Mesothelial cell of epicardium (in vitro differentiated cells): ENCODE measurements at regions not wholly inside any gene's neighbourhood (a gene's known extent, or its start where the extent isn't known, plus 50 kb on each side); places are given as distances from the start of the nearest gene placed in this dataset.

ENCODE experiments used
- DNase-seq, 2 experiments: peaks; one replicate each; pipeline ENCODE4 v3.0.0; 2021; ENCODE audit warnings: low spot score in 2 of 2; ENCODE audit not compliant: unreplicated experiment in 2 of 2
- H3K27ac Mint-ChIP-seq: 2 replicates; pipeline ENCODE4 v1.8.0; 2021; ENCODE audit warnings: mixed read lengths
- H3K27me3 Mint-ChIP-seq: 2 replicates; pipeline ENCODE4 v1.8.0; 2021; ENCODE audit warnings: low read depth, mixed read lengths
- H3K36me3 Mint-ChIP-seq: 2 replicates; pipeline ENCODE4 v1.8.0; 2021; ENCODE audit warnings: mixed read lengths
- H3K4me1 Mint-ChIP-seq: 2 replicates; pipeline ENCODE4 v1.8.0; 2021; ENCODE audit warnings: mixed read lengths
- H3K4me3 Mint-ChIP-seq: 2 replicates; pipeline ENCODE4 v1.8.0; 2021; ENCODE audit warnings: mild to moderate bottlenecking, moderate library complexity, mixed read lengths
- H3K9me3 Mint-ChIP-seq: 2 replicates; pipeline ENCODE4 v1.8.0; 2021; ENCODE audit warnings: mixed read lengths
- CTCF ChIP-seq: fragments of 200-600 bp; sonication (generic); IDR thresholded peaks from one replicate; pipeline ENCODE4 v1.5.0; 2021; ENCODE audit warnings: antibody characterized with exemption; ENCODE audit not compliant: unreplicated experiment

GRCh38 chr5:82991678-82992323 is 85.4 kb downstream of the TMEM167A start:
- Mint-ChIP-seq H3K36me3 (no peaks in the 10 kb centered on the region), H3K27me3 (no peaks in the 10 kb centered on the region), H3K27ac (no peak overlapping the region), H3K4me1 (peaks cover 3% of the 10 kb centered on the region), H3K4me3 (no peak overlapping the region), H3K9me3 (peaks cover 10% of the 10 kb centered on the region)
- DNase-seq: no peak
- no peak for TF ChIP-seq CTCF

- no peak for TF ChIP-seq CTCF
- peaks cover 10% of the 10 kb centered on the region for H3K9me3 Mint-ChIP-seq
- no peaks in the 10 kb centered on the region for H3K27me3 Mint-ChIP-seq
- no peak overlapping the region for H3K27ac Mint-ChIP-seq
- no peak for DNase-seq
- no peaks in the 10 kb centered on the region for H3K36me3 Mint-ChIP-seq
- peaks cover 8% of the 10 kb centered on the region for H3K4me1 Mint-ChIP-seq
- H3K4me3 Mint-ChIP-seq: no peak overlapping the region
Observed at GRCh38 chr5:82991059-82991458, 86.1 kb downstream of the TMEM167A start.

GRCh38 chr5:82987188-82987587 is 90.0 kb downstream of the TMEM167A start:
- Mint-ChIP-seq H3K9me3 (peaks cover 18% of the 10 kb centered on the region), H3K4me3 (no peak overlapping the region), H3K27ac (no peak overlapping the region), H3K27me3 (no peaks in the 10 kb centered on the region), H3K4me1 (peaks cover 29% of the 10 kb centered on the region), H3K36me3 (no peaks in the 10 kb centered on the region)
- no peak for TF ChIP-seq CTCF
- DNase-seq: no peak

GRCh38 chr5:82986404-82986803 is 90.8 kb downstream of the TMEM167A start:
- DNase-seq: no peak

GRCh38 chr5:82985763-82986162 is 91.4 kb downstream of the TMEM167A start:
- H3K9me3 Mint-ChIP-seq: peaks cover 26% of the 10 kb centered on the region

More at GRCh38 chr5:82986404-82986803, 90.8 kb downstream of the TMEM167A start:
- Mint-ChIP-seq H3K4me1 (peaks cover 29% of the 10 kb centered on the region), H3K9me3 (peaks cover 26% of the 10 kb centered on the region), H3K4me3 (no peak overlapping the region), H3K27me3 (no peaks in the 10 kb centered on the region), H3K36me3 (no peaks in the 10 kb centered on the region), H3K27ac (no peak overlapping the region)
- TF ChIP-seq CTCF: no peak

More at GRCh38 chr5:82985763-82986162, 91.4 kb downstream of the TMEM167A start:
- Mint-ChIP-seq H3K36me3 (no peaks in the 10 kb centered on the region), H3K27me3 (no peaks in the 10 kb centered on the region), H3K4me1 (peaks cover 29% of the 10 kb centered on the region), H3K4me3 (no peak overlapping the region), H3K27ac (no peak overlapping the region)
- DNase-seq: no peak
- TF ChIP-seq CTCF: no peak
